Suprapubic skin (tissue), 4 donors: ENCODE measurements at regions not wholly inside any gene's neighbourhood (a gene's known extent, or its start where the extent isn't known, plus 50 kb on each side); places are given as distances from the start of the nearest gene placed in this dataset.

Experiments
- CTCF ChIP-seq, 2 donors: fragments of 200-600 bp in 1 of 2; fragments of 450-650 bp in 1 of 2; sonication (generic) in 1 of 2; IDR thresholded peaks; one replicate each; pipeline ENCODE4 v1.5.1; 2016 to 2019; ENCODE audit warnings: antibody characterized with exemption in 2 of 2, mild to moderate bottlenecking in 1 of 2, moderate library complexity in 1 of 2
- EP300 ChIP-seq: sonication (generic); formaldehyde crosslinking; IDR thresholded peaks from one replicate; pipeline ENCODE4 v1.6.1; 2017; ENCODE audit warnings: antibody characterized with exemption
- POLR2A ChIP-seq, 2 donors: fragments of 450-650 bp; IDR thresholded peaks; one replicate each; pipeline ENCODE4 v1.6.1; 2017; ENCODE audit warnings: antibody characterized with exemption in 2 of 2, mild to moderate bottlenecking in 2 of 2, moderate library complexity in 2 of 2
- POLR2AphosphoS5 ChIP-seq, 3 donors: sonication (generic); formaldehyde crosslinking; IDR thresholded peaks; one replicate each; pipeline ENCODE4 v1.6.1; 2017; ENCODE audit warnings: antibody characterized with exemption in 3 of 3

- TF ChIP-seq CTCF (IDR thresholded peaks at IDR 0.05) (no peak), POLR2A (IDR thresholded peaks at IDR 0.05) (no peak), POLR2AphosphoS5 (IDR thresholded peaks at IDR 0.05) (no peak), EP300 (no peak)
Observed at GRCh38 chr3:124450366-124450765, 279.9 kb upstream of the UMPS start.
